ENCODE measurements at regions not wholly inside any gene's neighbourhood (a gene's known extent, or its start where the extent isn't known, plus 50 kb on each side); places are given as distances from the start of the nearest gene placed in this dataset.

GRCh38 chr13:71118779-71119364, 748.1 kb downstream of the DACH1 start:
- H3K9me3 ChIP-seq (ENCODE audit: control insufficient read depth, low read length) = no peaks in the 10 kb centered on the region
- H3K27me3 ChIP-seq (ENCODE audit: control insufficient read depth, insufficient read depth, low read length) = no peaks in the 10 kb centered on the region
- no peak overlapping the region for H3K4me3 ChIP-seq (ENCODE audit: low read length)
- no peak overlapping the region for H3K9ac ChIP-seq (ENCODE audit: low read length)
- H3K36me3 ChIP-seq (ENCODE audit: control insufficient read depth, insufficient read depth, low read length) = no peaks in the 10 kb centered on the region
- H3K4me1 ChIP-seq (ENCODE audit: control insufficient read depth, insufficient read depth, low read length) = no peaks in the 10 kb centered on the region

GRCh38 chr13:71117920-71118319, 749.1 kb downstream of the DACH1 start:
- no peaks in the 10 kb centered on the region for H3K27me3 ChIP-seq (ENCODE audit: control insufficient read depth, insufficient read depth, low read length)
- no peaks in the 10 kb centered on the region for H3K36me3 ChIP-seq (ENCODE audit: control insufficient read depth, insufficient read depth, low read length)
- H3K4me3 ChIP-seq (ENCODE audit: low read length) = no peak overlapping the region
- no peak overlapping the region for H3K9ac ChIP-seq (ENCODE audit: low read length)
- H3K4me1 ChIP-seq (ENCODE audit: control insufficient read depth, insufficient read depth, low read length) = no peaks in the 10 kb centered on the region
- no peaks in the 10 kb centered on the region for H3K9me3 ChIP-seq (ENCODE audit: control insufficient read depth, low read length)

GRCh38 chr13:71115301-71115700, 751.7 kb downstream of the DACH1 start:
- no peaks in the 10 kb centered on the region for H3K36me3 ChIP-seq (ENCODE audit: control insufficient read depth, insufficient read depth, low read length)
- no peak overlapping the region for H3K9ac ChIP-seq (ENCODE audit: low read length)
- H3K27me3 ChIP-seq (ENCODE audit: control insufficient read depth, insufficient read depth, low read length) = no peaks in the 10 kb centered on the region
- no peaks in the 10 kb centered on the region for H3K9me3 ChIP-seq (ENCODE audit: control insufficient read depth, low read length)
- no peak overlapping the region for H3K4me3 ChIP-seq (ENCODE audit: low read length)
- H3K4me1 ChIP-seq (ENCODE audit: control insufficient read depth, insufficient read depth, low read length) = no peaks in the 10 kb centered on the region

- Histone ChIP-seq H3K27me3 (ENCODE audit: control insufficient read depth, insufficient read depth, low read length) (no peaks in the 10 kb centered on the region), H3K4me1 (ENCODE audit: control insufficient read depth, insufficient read depth, low read length) (no peaks in the 10 kb centered on the region), H3K4me3 (ENCODE audit: low read length) (no peak overlapping the region), H3K9ac (ENCODE audit: low read length) (no peak overlapping the region), H3K36me3 (ENCODE audit: control insufficient read depth, insufficient read depth, low read length) (no peaks in the 10 kb centered on the region), H3K9me3 (ENCODE audit: control insufficient read depth, low read length) (no peaks in the 10 kb centered on the region)
Measured at GRCh38 chr13:71096421-71096820, 770.6 kb downstream of the DACH1 start.

GRCh38 chr13:71090990-71091389, 776.0 kb downstream of the DACH1 start:
- H3K36me3 ChIP-seq (ENCODE audit: control insufficient read depth, insufficient read depth, low read length) = no peaks in the 10 kb centered on the region
- H3K4me3 ChIP-seq (ENCODE audit: low read length) = no peak overlapping the region
- no peaks in the 10 kb centered on the region for H3K27me3 ChIP-seq (ENCODE audit: control insufficient read depth, insufficient read depth, low read length)
- no peaks in the 10 kb centered on the region for H3K4me1 ChIP-seq (ENCODE audit: control insufficient read depth, insufficient read depth, low read length)
- H3K9me3 ChIP-seq (ENCODE audit: control insufficient read depth, low read length) = no peaks in the 10 kb centered on the region
- H3K9ac ChIP-seq (ENCODE audit: low read length) = no peak overlapping the region

GRCh38 chr13:71089056-71089455, 777.9 kb downstream of the DACH1 start:
- Histone ChIP-seq H3K4me1 (ENCODE audit: control insufficient read depth, insufficient read depth, low read length) (no peaks in the 10 kb centered on the region), H3K9me3 (ENCODE audit: control insufficient read depth, low read length) (no peaks in the 10 kb centered on the region), H3K4me3 (ENCODE audit: low read length) (no peak overlapping the region), H3K9ac (ENCODE audit: low read length) (no peak overlapping the region), H3K36me3 (ENCODE audit: control insufficient read depth, insufficient read depth, low read length) (no peaks in the 10 kb centered on the region), H3K27me3 (ENCODE audit: control insufficient read depth, insufficient read depth, low read length) (no peaks in the 10 kb centered on the region)

- no peaks in the 10 kb centered on the region for H3K36me3 ChIP-seq (ENCODE audit: control insufficient read depth, insufficient read depth, low read length)
- H3K9ac ChIP-seq (ENCODE audit: low read length) = no peak overlapping the region
- no peaks in the 10 kb centered on the region for H3K9me3 ChIP-seq (ENCODE audit: control insufficient read depth, low read length)
- H3K4me3 ChIP-seq (ENCODE audit: low read length) = no peak overlapping the region
- H3K4me1 ChIP-seq (ENCODE audit: control insufficient read depth, insufficient read depth, low read length) = no peaks in the 10 kb centered on the region
- H3K27me3 ChIP-seq (ENCODE audit: control insufficient read depth, insufficient read depth, low read length) = no peaks in the 10 kb centered on the region
Measured at GRCh38 chr13:71087432-71087831, 779.6 kb downstream of the DACH1 start.

- no peaks in the 10 kb centered on the region for H3K27me3 ChIP-seq (ENCODE audit: control insufficient read depth, insufficient read depth, low read length)
- no peak overlapping the region for H3K4me3 ChIP-seq (ENCODE audit: low read length)
- H3K9ac ChIP-seq (ENCODE audit: low read length) = no peak overlapping the region
- H3K36me3 ChIP-seq (ENCODE audit: control insufficient read depth, insufficient read depth, low read length) = no peaks in the 10 kb centered on the region
- H3K4me1 ChIP-seq (ENCODE audit: control insufficient read depth, insufficient read depth, low read length) = no peaks in the 10 kb centered on the region
- no peaks in the 10 kb centered on the region for H3K9me3 ChIP-seq (ENCODE audit: control insufficient read depth, low read length)
Measured at GRCh38 chr13:71087006-71087405, 780.0 kb downstream of the DACH1 start.

- H3K27me3 ChIP-seq (ENCODE audit: control insufficient read depth, insufficient read depth, low read length) = no peaks in the 10 kb centered on the region
Measured at GRCh38 chr13:71082631-71083030, 784.4 kb downstream of the DACH1 start.

GRCh38 chr13:71079638-71080037, 787.4 kb downstream of the DACH1 start:
- Histone ChIP-seq H3K9me3 (ENCODE audit: control insufficient read depth, low read length) (no peaks in the 10 kb centered on the region), H3K9ac (ENCODE audit: low read length) (no peak overlapping the region), H3K36me3 (ENCODE audit: control insufficient read depth, insufficient read depth, low read length) (no peaks in the 10 kb centered on the region), H3K4me3 (ENCODE audit: low read length) (no peak overlapping the region), H3K4me1 (ENCODE audit: control insufficient read depth, insufficient read depth, low read length) (no peaks in the 10 kb centered on the region), H3K27me3 (ENCODE audit: control insufficient read depth, insufficient read depth, low read length) (no peaks in the 10 kb centered on the region)

More at GRCh38 chr13:71082631-71083030, 784.4 kb downstream of the DACH1 start:
- H3K9me3 ChIP-seq (ENCODE audit: control insufficient read depth, low read length) = no peaks in the 10 kb centered on the region
- no peak overlapping the region for H3K4me3 ChIP-seq (ENCODE audit: low read length)
- no peaks in the 10 kb centered on the region for H3K36me3 ChIP-seq (ENCODE audit: control insufficient read depth, insufficient read depth, low read length)
- H3K4me1 ChIP-seq (ENCODE audit: control insufficient read depth, insufficient read depth, low read length) = no peaks in the 10 kb centered on the region
- no peak overlapping the region for H3K9ac ChIP-seq (ENCODE audit: low read length)

- no peaks in the 10 kb centered on the region for H3K4me1 ChIP-seq (ENCODE audit: control insufficient read depth, insufficient read depth, low read length)
- no peak overlapping the region for H3K9ac ChIP-seq (ENCODE audit: low read length)
- no peak overlapping the region for H3K4me3 ChIP-seq (ENCODE audit: low read length)
- no peaks in the 10 kb centered on the region for H3K36me3 ChIP-seq (ENCODE audit: control insufficient read depth, insufficient read depth, low read length)
- no peaks in the 10 kb centered on the region for H3K27me3 ChIP-seq (ENCODE audit: control insufficient read depth, insufficient read depth, low read length)
- H3K9me3 ChIP-seq (ENCODE audit: control insufficient read depth, low read length) = no peaks in the 10 kb centered on the region
Measured at GRCh38 chr13:71068041-71068440, 799.0 kb downstream of the DACH1 start.

- H3K4me3 ChIP-seq (ENCODE audit: low read length) = no peak overlapping the region
- H3K9ac ChIP-seq (ENCODE audit: low read length) = no peak overlapping the region
- no peaks in the 10 kb centered on the region for H3K27me3 ChIP-seq (ENCODE audit: control insufficient read depth, insufficient read depth, low read length)
- H3K4me1 ChIP-seq (ENCODE audit: control insufficient read depth, insufficient read depth, low read length) = no peaks in the 10 kb centered on the region
- no peaks in the 10 kb centered on the region for H3K9me3 ChIP-seq (ENCODE audit: control insufficient read depth, low read length)
- H3K36me3 ChIP-seq (ENCODE audit: control insufficient read depth, insufficient read depth, low read length) = no peaks in the 10 kb centered on the region
Measured at GRCh38 chr13:71067165-71067815, 799.7 kb downstream of the DACH1 start.

All from mucosa of stomach (tissue), 1 donor.